Activated T-helper 2 cell treated with anti-CD3 and anti-CD28 coated beads, Interferon-gamma antibody, Interleukin-2, Interleukin-4, amounts not matched to agents 10 μg/mL and 5 μg/mL and 100 μg/mL, durations not matched to agents 14 hours and 24 hours and 36 hours (primary cell): ENCODE measurements at regions not wholly inside any gene's neighbourhood (a gene's known extent, or its start where the extent isn't known, plus 50 kb on each side); places are given as distances from the start of the nearest gene placed in this dataset.
"Not testable (repeated sequence)": the region's sequence is repeated elsewhere in the genome, so short reads cannot be mapped to it uniquely, and the experiment has no call there.

Source experiments
- DNase-seq: peaks from one replicate; pipeline ENCODE4 v3.0.0; 2021; ENCODE audit warnings: low spot score
- H3K27ac Mint-ChIP-seq: one replicate; pipeline ENCODE4 v1.8.0; 2021; ENCODE audit warnings: mixed read lengths
- H3K27me3 Mint-ChIP-seq: one replicate; pipeline ENCODE4 v1.8.0; 2021; ENCODE audit warnings: low read depth, mixed read lengths
- H3K36me3 Mint-ChIP-seq: one replicate; pipeline ENCODE4 v1.8.0; 2021; ENCODE audit warnings: low read depth, mixed read lengths
- H3K4me1 Mint-ChIP-seq: one replicate; pipeline ENCODE4 v1.8.0; 2021; ENCODE audit warnings: low read depth, mixed read lengths
- H3K4me3 Mint-ChIP-seq: one replicate; pipeline ENCODE4 v1.8.0; 2021; ENCODE audit warnings: low read depth, mild to moderate bottlenecking, moderate library complexity, mixed read lengths
- H3K9me3 Mint-ChIP-seq: one replicate; pipeline ENCODE4 v1.8.0; 2021; ENCODE audit warnings: mixed read lengths
- intact Hi-C: fragments of 100-400 bp; cut with micrococcal nuclease; formaldehyde crosslinking; loops from one replicate; pipeline ENCODE4 v1.15.1; 2023

- H3K4me3 Mint-ChIP-seq, result no peak overlapping the region
- intact Hi-C loops, result no loop called here
- no peaks in the 10 kb centered on the region for H3K9me3 Mint-ChIP-seq
- H3K4me1 Mint-ChIP-seq, result peaks cover 3% of the 10 kb centered on the region
- H3K36me3 Mint-ChIP-seq, result no peaks in the 10 kb centered on the region
- no peak overlapping the region for H3K27ac Mint-ChIP-seq
- no peak for DNase-seq
- peaks cover 4% of the 10 kb centered on the region for H3K27me3 Mint-ChIP-seq
These were observed 99.3 kb upstream of the LMNTD1 start for GRCh38 chr12:25652371-25652770.

DNA sequence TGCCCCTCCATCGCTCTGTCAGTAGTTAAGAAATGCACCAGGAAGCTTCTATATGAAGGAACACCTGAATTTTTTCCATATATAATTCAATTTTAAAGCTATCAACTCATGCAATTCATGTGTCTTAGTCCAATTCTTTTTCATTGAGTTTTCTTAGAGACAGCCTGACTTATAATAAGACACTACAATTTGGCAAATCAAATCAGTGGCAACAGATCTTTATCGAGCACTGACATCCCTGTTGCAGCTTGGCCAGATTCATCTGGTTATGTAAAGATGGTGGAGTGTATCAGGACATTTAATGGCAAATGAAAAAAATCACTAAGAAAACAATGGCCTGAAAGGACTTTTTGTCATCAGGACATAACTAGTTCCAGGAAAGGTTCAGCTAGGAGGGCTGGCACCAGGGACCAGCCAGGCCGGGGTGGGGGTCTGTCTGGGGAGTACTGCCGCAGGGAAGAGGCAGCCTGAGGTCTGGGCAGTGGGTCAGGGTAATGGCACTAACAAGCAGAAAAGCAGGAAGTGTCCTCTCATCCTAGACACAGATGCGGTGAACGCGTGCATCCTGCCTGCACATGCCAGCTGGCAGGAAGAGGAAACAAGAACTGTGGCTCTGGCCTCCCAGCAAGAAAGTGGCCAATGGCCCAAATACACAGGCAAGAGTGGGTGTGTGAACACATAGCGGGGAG lies 100.5 kb upstream of the LMNTD1 start:
- intact Hi-C loops, result no loop called here
- no peak overlapping the region for H3K27ac Mint-ChIP-seq
- no peaks in the 10 kb centered on the region for H3K9me3 Mint-ChIP-seq

GRCh38 chr12:25655702-25656101 lies 102.6 kb upstream of the LMNTD1 start:
- Mint-ChIP-seq H3K9me3 (no peaks in the 10 kb centered on the region), H3K4me3 (no peak overlapping the region), H3K4me1 (peaks cover 3% of the 10 kb centered on the region), H3K27me3 (peaks cover 4% of the 10 kb centered on the region), H3K27ac (no peak overlapping the region), H3K36me3 (no peaks in the 10 kb centered on the region)
- DNase-seq, result no peak
- intact Hi-C loops, result no loop called here

More for the DNA sequence above, 100.5 kb upstream of the LMNTD1 start:
- Mint-ChIP-seq H3K4me3 (no peak overlapping the region), H3K4me1 (peaks cover 3% of the 10 kb centered on the region), H3K27me3 (peaks cover 4% of the 10 kb centered on the region), H3K36me3 (no peaks in the 10 kb centered on the region)
- no peak for DNase-seq

- H3K27ac Mint-ChIP-seq, result no peak overlapping the region
- H3K4me1 Mint-ChIP-seq, result no peaks in the 10 kb centered on the region
- no peak for DNase-seq
- intact Hi-C loops, result no loop called here
- no peaks in the 10 kb centered on the region for H3K9me3 Mint-ChIP-seq
- H3K27me3 Mint-ChIP-seq, result peaks cover 2% of the 10 kb centered on the region
- no peak overlapping the region for H3K4me3 Mint-ChIP-seq
- H3K36me3 Mint-ChIP-seq, result no peaks in the 10 kb centered on the region
These were observed 106.5 kb upstream of the LMNTD1 start for GRCh38 chr12:25659621-25660020.

DNA sequence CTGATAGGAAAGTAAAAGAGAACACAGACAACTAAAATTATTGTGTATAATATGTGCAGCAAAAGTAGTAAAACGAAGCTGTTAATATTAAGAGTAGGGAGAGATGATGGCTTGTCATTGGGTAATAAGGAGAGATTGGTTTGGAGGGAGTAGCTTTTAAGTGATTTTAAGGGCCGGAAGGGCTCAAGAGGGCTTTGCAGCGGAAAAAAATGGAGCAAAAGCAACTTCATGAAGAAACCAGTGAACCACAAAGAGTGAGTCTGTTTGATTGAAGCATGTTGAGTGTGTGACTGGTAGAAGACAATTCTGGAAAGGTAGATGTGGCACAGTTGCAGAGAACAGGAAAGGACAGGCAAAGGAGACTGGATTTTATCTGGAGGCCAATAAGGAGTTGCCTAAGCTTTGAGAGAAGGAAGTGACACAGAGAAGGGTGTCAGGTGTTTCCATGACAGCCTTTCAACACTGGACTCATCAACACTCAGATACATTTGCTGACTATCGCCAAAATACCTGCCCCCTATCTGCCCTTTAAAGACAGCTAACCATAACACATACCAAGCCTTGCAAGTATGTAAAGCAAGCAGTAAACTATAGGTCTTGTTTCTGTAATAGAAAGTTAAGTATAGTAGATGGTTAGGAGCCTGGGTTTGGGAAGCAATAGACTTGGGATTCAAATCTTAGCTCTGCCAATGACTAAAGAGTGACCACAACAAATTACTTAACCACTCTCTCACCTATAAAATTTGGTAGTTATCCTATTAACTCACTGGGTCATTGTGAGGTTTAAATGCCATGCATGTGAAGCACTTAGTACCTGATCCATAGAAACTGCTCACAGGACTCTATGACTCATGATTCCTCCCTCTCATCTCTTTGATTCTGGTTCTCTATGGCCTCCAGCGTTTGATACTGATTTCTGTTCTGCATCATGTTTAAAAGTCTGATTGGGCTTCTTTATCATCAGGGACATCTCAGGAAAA lies 117.3 kb upstream of the LMNTD1 start:
- Mint-ChIP-seq H3K27me3 (peaks cover 3% of the 10 kb centered on the region), H3K4me3 (no peak overlapping the region), H3K36me3 (no peaks in the 10 kb centered on the region), H3K27ac (no peak overlapping the region), H3K9me3 (no peaks in the 10 kb centered on the region), H3K4me1 (no peaks in the 10 kb centered on the region)
- DNase-seq, result no peak
- intact Hi-C loops, result no loop called here

DNA sequence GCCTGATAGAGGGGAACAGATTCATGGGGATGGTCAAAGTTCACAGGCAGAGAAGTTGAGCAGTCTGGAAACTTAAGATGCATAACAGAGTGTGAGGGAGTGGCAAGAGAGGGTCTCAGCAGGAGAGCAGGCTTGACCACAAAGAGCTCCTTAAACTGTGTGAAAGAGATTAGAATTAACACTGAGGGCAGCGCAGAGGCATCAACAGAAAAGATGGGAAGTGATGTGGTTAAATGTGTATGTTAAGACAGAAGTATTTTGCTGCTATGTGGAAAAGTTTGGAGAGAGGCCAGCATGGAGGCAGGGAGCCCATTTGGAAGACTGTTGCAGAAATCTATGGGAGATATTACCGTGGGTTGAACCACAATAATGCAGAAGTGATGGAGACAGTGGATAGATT lies 122.7 kb upstream of the LMNTD1 start:
- H3K9me3 Mint-ChIP-seq, result no peaks in the 10 kb centered on the region
- H3K4me3 Mint-ChIP-seq, result no peak overlapping the region
- H3K4me1 Mint-ChIP-seq, result no peaks in the 10 kb centered on the region
- H3K36me3 Mint-ChIP-seq, result no peaks in the 10 kb centered on the region
- intact Hi-C loops, result no loop called here
- H3K27ac Mint-ChIP-seq, result no peak overlapping the region
- no peaks in the 10 kb centered on the region for H3K27me3 Mint-ChIP-seq
- no peak for DNase-seq

- H3K36me3 Mint-ChIP-seq, result no peaks in the 10 kb centered on the region
These were observed 124.3 kb upstream of the LMNTD1 start for GRCh38 chr12:25677232-25677937.

GRCh38 chr12:25681580-25681979 lies 128.5 kb upstream of the LMNTD1 start:
- no peaks in the 10 kb centered on the region for H3K27me3 Mint-ChIP-seq
- no peak overlapping the region for H3K27ac Mint-ChIP-seq
- H3K9me3 Mint-ChIP-seq, result no peaks in the 10 kb centered on the region
- H3K4me1 Mint-ChIP-seq, result no peaks in the 10 kb centered on the region
- intact Hi-C loops, result no loop called here
- no peak for DNase-seq
- H3K4me3 Mint-ChIP-seq, result no peak overlapping the region
- H3K36me3 Mint-ChIP-seq, result no peaks in the 10 kb centered on the region

More at GRCh38 chr12:25677232-25677937, 124.3 kb upstream of the LMNTD1 start:
- intact Hi-C loops, result no loop called here
- Mint-ChIP-seq H3K27me3 (no peaks in the 10 kb centered on the region), H3K27ac (no peak overlapping the region), H3K9me3 (no peaks in the 10 kb centered on the region), H3K4me3 (no peak overlapping the region), H3K4me1 (no peaks in the 10 kb centered on the region)
- no peak for DNase-seq

GRCh38 chr12:25682421-25682820 lies 129.3 kb upstream of the LMNTD1 start:
- Mint-ChIP-seq H3K4me3 (no peak overlapping the region), H3K27ac (no peak overlapping the region), H3K36me3 (no peaks in the 10 kb centered on the region), H3K9me3 (peaks cover 2% of the 10 kb centered on the region), H3K27me3 (no peaks in the 10 kb centered on the region), H3K4me1 (no peaks in the 10 kb centered on the region)
- no peak for DNase-seq
- intact Hi-C loops, result no loop called here

DNA sequence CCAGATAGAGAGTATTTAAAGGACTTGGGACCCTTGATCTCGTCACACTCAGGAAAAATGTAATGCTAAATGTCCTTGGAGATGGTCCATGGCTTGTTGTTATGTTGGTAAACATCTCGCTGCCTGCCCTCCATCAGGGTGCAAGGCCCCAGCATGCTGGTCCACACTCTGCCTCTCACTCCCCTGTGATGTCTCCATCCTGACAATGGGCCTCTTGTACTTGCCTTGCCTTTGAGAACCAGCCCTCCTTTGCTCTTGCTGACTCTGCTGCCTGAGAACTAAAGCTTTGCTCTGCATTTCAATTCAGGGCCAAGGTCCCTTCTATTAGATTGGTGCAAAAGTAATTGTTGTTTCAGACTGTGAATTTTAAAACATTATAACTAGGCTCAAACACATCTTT lies 131.0 kb upstream of the LMNTD1 start:
- intact Hi-C loops, result no loop called here
- Mint-ChIP-seq H3K4me1 (no peaks in the 10 kb centered on the region), H3K36me3 (no peaks in the 10 kb centered on the region), H3K27ac (no peak overlapping the region), H3K9me3 (peaks cover 3% of the 10 kb centered on the region), H3K4me3 (no peak overlapping the region), H3K27me3 (no peaks in the 10 kb centered on the region)
- no peak for DNase-seq

GRCh38 chr12:25686351-25686750 lies 133.3 kb upstream of the LMNTD1 start:
- Mint-ChIP-seq H3K27ac (no peak overlapping the region), H3K36me3 (no peaks in the 10 kb centered on the region)

GRCh38 chr12:25687226-25687625 lies 134.1 kb upstream of the LMNTD1 start:
- H3K4me3 Mint-ChIP-seq, result no peak overlapping the region
- H3K9me3 Mint-ChIP-seq, result peaks cover 3% of the 10 kb centered on the region
- H3K4me1 Mint-ChIP-seq, result no peaks in the 10 kb centered on the region
- no peak for DNase-seq
- intact Hi-C loops, result no loop called here
- H3K27me3 Mint-ChIP-seq, result no peaks in the 10 kb centered on the region
- H3K27ac Mint-ChIP-seq, result no peak overlapping the region
- H3K36me3 Mint-ChIP-seq, result no peaks in the 10 kb centered on the region

More at GRCh38 chr12:25686351-25686750, 133.3 kb upstream of the LMNTD1 start:
- no peaks in the 10 kb centered on the region for H3K27me3 Mint-ChIP-seq
- intact Hi-C loops, result no loop called here
- H3K4me1 Mint-ChIP-seq, result no peaks in the 10 kb centered on the region
- H3K4me3 Mint-ChIP-seq, result no peak overlapping the region
- no peak for DNase-seq
- H3K9me3 Mint-ChIP-seq, result peaks cover 3% of the 10 kb centered on the region

DNA sequence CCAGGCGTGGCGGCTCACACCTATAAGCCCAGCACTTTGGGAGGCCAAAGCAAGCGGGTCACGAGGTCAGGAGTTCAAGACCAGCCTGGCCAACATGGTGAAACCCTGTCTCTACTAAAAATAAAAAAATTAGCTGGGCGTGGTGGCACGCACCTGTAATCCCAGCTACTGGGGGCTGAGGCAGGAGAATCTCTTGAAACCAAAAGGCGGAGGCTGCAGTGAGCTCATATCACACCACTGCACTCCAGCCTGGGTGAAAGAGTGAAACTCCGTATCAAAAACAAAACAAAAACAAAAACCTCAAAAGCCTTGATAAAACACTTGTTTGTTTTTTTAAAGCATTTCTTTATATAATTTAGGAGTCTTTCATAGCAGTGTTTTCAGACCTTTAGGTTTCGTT lies 135.8 kb upstream of the LMNTD1 start:
- H3K27ac Mint-ChIP-seq, intact Hi-C loops, H3K4me3 Mint-ChIP-seq, H3K4me1 Mint-ChIP-seq, DNase-seq, H3K9me3 Mint-ChIP-seq, H3K36me3 Mint-ChIP-seq, H3K27me3 Mint-ChIP-seq: not testable (repeated sequence)
